Astrocyte (in vitro differentiated cells and primary cell): ENCODE measurements at regions not wholly inside any gene's neighbourhood (a gene's known extent, or its start where the extent isn't known, plus 50 kb on each side); places are given as distances from the start of the nearest gene placed in this dataset.

Experiments
- DNase-seq: peaks from one replicate; pipeline ENCODE4 v3.0.0-alpha.2; 2010; ENCODE audit warnings: low read depth
- FAIRE-seq: peaks from 2 replicates; lab custom pipeline; 2011; peaks lifted over from hg19 to GRCh38; lab: Jason Lieb, UNC
- H2AFZ ChIP-seq: 2 replicates; pipeline ENCODE4 v1.6.0; 2012; ENCODE audit warnings: low read depth, low read length, inconsistent platforms
- H3K27ac ChIP-seq: 2 replicates; pipeline ENCODE4 v1.5.1; 2011; ENCODE audit warnings: low read depth, low read length, inconsistent platforms
- H3K27me3 ChIP-seq: 2 replicates; pipeline ENCODE4 v1.6.0; 2011; ENCODE audit warnings: low read length, inconsistent platforms; ENCODE audit not compliant: insufficient read depth
- H3K36me3 ChIP-seq: 2 replicates; pipeline ENCODE4 v1.5.1; 2011; ENCODE audit warnings: low read length, inconsistent platforms; ENCODE audit not compliant: insufficient read depth
- H3K4me1 ChIP-seq: 2 replicates; pipeline ENCODE4 v1.5.1; 2011; ENCODE audit warnings: low read length, inconsistent platforms; ENCODE audit not compliant: insufficient read depth
- H3K4me2 ChIP-seq: 2 replicates; pipeline ENCODE4 v1.6.0; 2012; ENCODE audit warnings: low read length, inconsistent platforms
- H3K4me3 ChIP-seq: 2 replicates; pipeline ENCODE4 v1.5.1; 2011; ENCODE audit warnings: low read depth, mild to moderate bottlenecking, low read length, inconsistent platforms; ENCODE audit not compliant: insufficient read depth
- H3K79me2 ChIP-seq: 2 replicates; pipeline ENCODE4 v1.6.0; 2012; ENCODE audit warnings: mild to moderate bottlenecking, low read length, inconsistent platforms; ENCODE audit not compliant: insufficient read depth
- H3K9ac ChIP-seq: 2 replicates; pipeline ENCODE4 v1.6.0; 2012; ENCODE audit warnings: mild to moderate bottlenecking, low read length, inconsistent platforms
- H3K9me3 ChIP-seq: 2 replicates; pipeline ENCODE4 v1.5.1; 2012; ENCODE audit warnings: low read depth, mild to moderate bottlenecking, low read length, inconsistent platforms; ENCODE audit not compliant: insufficient read depth
- H4K20me1 ChIP-seq: 2 replicates; pipeline ENCODE4 v1.6.0; 2012; ENCODE audit warnings: low read length, inconsistent platforms; ENCODE audit not compliant: insufficient read depth
- H3K27ac Mint-ChIP-seq: one replicate; pipeline ENCODE4 v1.8.0; 2021; ENCODE audit warnings: mild to moderate bottlenecking, mixed read lengths; ENCODE audit not compliant: unreplicated experiment
- H3K27me3 Mint-ChIP-seq: one replicate; pipeline ENCODE4 v1.8.0; 2021; ENCODE audit warnings: low read depth, mixed read lengths; ENCODE audit not compliant: unreplicated experiment
- H3K36me3 Mint-ChIP-seq: one replicate; pipeline ENCODE4 v1.8.0; 2021; ENCODE audit warnings: low read depth, mixed read lengths; ENCODE audit not compliant: unreplicated experiment
- H3K4me1 Mint-ChIP-seq: one replicate; pipeline ENCODE4 v1.8.0; 2021; ENCODE audit warnings: low read depth, mixed read lengths; ENCODE audit not compliant: unreplicated experiment
- H3K4me3 Mint-ChIP-seq: one replicate; pipeline ENCODE4 v1.8.0; 2021; ENCODE audit warnings: mild to moderate bottlenecking, moderate library complexity, mixed read lengths; ENCODE audit not compliant: unreplicated experiment
- H3K9me3 Mint-ChIP-seq: one replicate; pipeline ENCODE4 v1.8.0; 2021; ENCODE audit warnings: mild to moderate bottlenecking, mixed read lengths; ENCODE audit not compliant: unreplicated experiment
- CTCF ChIP-seq: IDR thresholded peaks from 2 replicates; pipeline ENCODE4 v1.5.1; 2011; ENCODE audit warnings: low read depth, mild to moderate bottlenecking, inconsistent platforms, low read length, moderate library complexity; ENCODE audit not compliant: insufficient read depth
- EZH2 ChIP-seq: IDR thresholded peaks from 2 replicates; pipeline ENCODE4 v1.6.1; 2012; ENCODE audit warnings: mild to moderate bottlenecking, low read length, inconsistent platforms; ENCODE audit not compliant: insufficient read depth

DNA sequence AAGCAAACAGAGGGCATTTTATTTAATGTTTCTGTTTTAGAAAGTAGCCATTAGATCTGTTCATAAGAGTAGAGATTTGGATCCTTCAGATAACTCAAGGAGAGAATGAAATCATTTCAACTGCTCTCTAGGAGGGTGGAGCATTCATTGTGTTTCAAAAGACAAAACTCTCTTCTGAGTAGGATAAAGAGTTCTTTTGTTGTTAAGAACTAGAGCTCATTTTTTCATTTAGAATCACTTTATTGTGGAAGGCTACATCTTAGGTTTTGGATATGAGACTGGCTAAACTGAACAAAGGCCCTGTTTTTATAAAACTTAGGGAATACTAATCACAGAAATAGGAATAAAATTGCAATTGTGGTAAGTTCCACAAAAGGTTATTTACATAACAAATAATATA lies 193.9 kb upstream of the PCDH10 start:
- H3K9me3 Mint-ChIP-seq, result peaks cover 3% of the 10 kb centered on the region
- DNase-seq (no peak), FAIRE-seq (no peak)
- Histone ChIP-seq H2AFZ (no peak overlapping the region), H3K9ac (no peak overlapping the region), H3K36me3 (no peaks in the 10 kb centered on the region), H3K9me3 (peaks cover under 1% of the 10 kb centered on the region), H3K79me2 (no peaks in the 10 kb centered on the region), H3K4me1 (no peaks in the 10 kb centered on the region), H3K4me3 (no peak overlapping the region), H3K27me3 (no peaks in the 10 kb centered on the region), H4K20me1 (no peaks in the 10 kb centered on the region), H3K27ac (no peak overlapping the region), H3K4me2 (no peak overlapping the region)
- TF ChIP-seq CTCF, result no peak
- TF ChIP-seq EZH2, result no peak
- H3K36me3 Mint-ChIP-seq, result no peaks in the 10 kb centered on the region
- no peaks in the 10 kb centered on the region for H3K4me1 Mint-ChIP-seq
- H3K27me3 Mint-ChIP-seq, result no peaks in the 10 kb centered on the region
- no peak overlapping the region for H3K4me3 Mint-ChIP-seq
- no peak overlapping the region for H3K27ac Mint-ChIP-seq

DNA sequence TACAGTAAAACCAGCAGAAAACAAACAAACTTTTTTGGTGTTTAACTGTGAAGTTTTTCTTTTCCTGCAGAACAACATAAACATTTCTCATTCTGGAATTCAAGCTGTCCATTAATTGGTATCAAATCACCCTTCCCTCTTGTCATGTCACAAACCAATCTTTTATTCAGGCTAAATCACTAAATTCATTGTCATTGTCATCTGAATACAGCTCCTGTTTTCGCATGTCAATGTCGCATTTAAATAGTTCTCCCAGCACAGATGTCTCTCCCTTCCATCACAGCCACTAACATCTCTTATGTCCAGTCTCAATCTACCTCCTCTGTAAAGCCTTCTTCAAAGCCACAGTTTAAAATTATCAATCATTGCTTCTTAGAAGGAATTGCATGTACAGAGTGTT lies 192.1 kb upstream of the PCDH10 start:
- no peaks in the 10 kb centered on the region for H3K4me1 Mint-ChIP-seq
- no peaks in the 10 kb centered on the region for H3K9me3 Mint-ChIP-seq
- H3K4me3 Mint-ChIP-seq, result no peak overlapping the region
- no peaks in the 10 kb centered on the region for H3K27me3 ChIP-seq
- no peak overlapping the region for H3K27ac ChIP-seq
- H3K9ac ChIP-seq, result no peak overlapping the region
- H4K20me1 ChIP-seq, result no peaks in the 10 kb centered on the region
- no peaks in the 10 kb centered on the region for H3K79me2 ChIP-seq
- DNase-seq (no peak), FAIRE-seq (no peak)
- no peak overlapping the region for H3K4me3 ChIP-seq
- no peak for TF ChIP-seq EZH2
- no peak for TF ChIP-seq CTCF
- no peaks in the 10 kb centered on the region for H3K36me3 ChIP-seq
- H3K4me2 ChIP-seq, result no peak overlapping the region
- H3K9me3 ChIP-seq, result peaks cover 5% of the 10 kb centered on the region
- no peak overlapping the region for H2AFZ ChIP-seq
- H3K27me3 Mint-ChIP-seq, result no peaks in the 10 kb centered on the region
- no peak overlapping the region for H3K27ac Mint-ChIP-seq
- H3K4me1 ChIP-seq, result no peaks in the 10 kb centered on the region
- H3K36me3 Mint-ChIP-seq, result no peaks in the 10 kb centered on the region

DNA sequence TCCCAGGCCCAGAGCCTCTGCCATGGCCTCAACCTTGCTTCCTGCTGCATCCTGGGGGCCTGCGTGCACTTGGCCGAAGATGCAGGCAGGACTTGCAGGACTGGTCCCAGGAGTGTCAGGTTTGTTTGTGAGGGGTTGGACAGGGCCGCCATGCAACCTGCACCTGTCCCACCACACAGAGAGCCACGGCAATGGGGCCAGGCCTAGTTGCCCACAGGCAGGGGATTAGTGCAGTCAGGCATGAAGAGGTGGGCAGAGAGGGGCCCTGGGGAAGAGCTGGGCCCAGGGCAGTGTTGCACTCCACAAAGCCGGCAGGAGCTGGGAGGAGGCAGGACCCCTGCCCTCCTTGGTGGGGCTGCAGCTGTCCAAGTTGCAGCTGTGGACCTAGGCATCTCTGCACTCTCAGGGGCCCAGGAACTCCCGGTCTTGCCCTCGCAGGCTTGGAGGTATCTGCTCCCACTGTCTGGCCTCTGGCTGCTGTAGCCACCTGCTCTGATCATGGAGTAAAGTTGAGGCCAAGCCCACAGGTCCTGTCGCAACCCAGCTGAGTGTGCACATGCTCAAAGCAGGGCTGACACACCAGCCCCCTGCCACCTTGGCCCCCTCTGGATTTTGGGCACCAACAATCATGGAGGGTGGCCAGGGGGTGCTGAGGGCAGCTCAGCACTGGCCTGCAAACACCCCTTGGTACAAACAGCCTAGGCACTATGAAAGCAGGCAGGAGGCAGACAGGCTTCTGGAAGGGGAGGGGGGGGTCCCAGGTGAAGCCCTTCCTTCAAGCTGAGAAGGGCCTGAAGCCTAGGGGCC lies 190.4 kb upstream of the PCDH10 start:
- Histone ChIP-seq H3K4me1 (no peaks in the 10 kb centered on the region), H3K4me3 (no peak overlapping the region), H3K36me3 (no peaks in the 10 kb centered on the region), H2AFZ (no peak overlapping the region), H3K27me3 (no peaks in the 10 kb centered on the region), H3K9ac (no peak overlapping the region), H3K79me2 (no peaks in the 10 kb centered on the region), H3K27ac (no peak overlapping the region), H3K4me2 (no peak overlapping the region), H3K9me3 (peaks cover 5% of the 10 kb centered on the region), H4K20me1 (no peaks in the 10 kb centered on the region)
- TF ChIP-seq CTCF (no peak), EZH2 (no peak)
- Mint-ChIP-seq H3K36me3 (no peaks in the 10 kb centered on the region), H3K4me3 (no peak overlapping the region), H3K27ac (no peak overlapping the region), H3K9me3 (no peaks in the 10 kb centered on the region), H3K27me3 (no peaks in the 10 kb centered on the region), H3K4me1 (no peaks in the 10 kb centered on the region)
- no peak for DNase-seq
- FAIRE-seq, result no peak
